Fibroblast of peridontal ligament (primary cell): ENCODE measurements at regions not wholly inside any gene's neighbourhood (a gene's known extent, or its start where the extent isn't known, plus 50 kb on each side); places are given as distances from the start of the nearest gene placed in this dataset.
"Not testable (repeated sequence)": the region's sequence is repeated elsewhere in the genome, so short reads cannot be mapped to it uniquely, and the experiment has no call there.

ENCODE experiments used
- DNase-seq: peaks from one replicate; pipeline ENCODE4 v3.0.0-alpha.2; 2010; ENCODE audit errors: extremely low read depth

- no peak for DNase-seq
These were observed 122.0 kb upstream of the OSTN start for GRCh38 chr3:191076903-191077552.

- no peak for DNase-seq
These were observed 124.5 kb upstream of the OSTN start for GRCh38 chr3:191074511-191074910.

- no peak for DNase-seq
These were observed 128.2 kb upstream of the OSTN start for GRCh38 chr3:191070762-191071403.

GRCh38 chr3:191070201-191070600 is 128.8 kb upstream of the OSTN start:
- DNase-seq, result peak; percentile 88

GRCh38 chr3:191068946-191069813 is 129.9 kb upstream of the OSTN start:
- no peak for DNase-seq

- peak; percentile 34 for DNase-seq
These were observed 132.4 kb upstream of the OSTN start for GRCh38 chr3:191066669-191067068.

GRCh38 chr3:191065181-191065805 is 133.7 kb upstream of the OSTN start:
- DNase-seq, result peak; percentile 69

- peak; percentile 63 for DNase-seq
These were observed 148.0 kb upstream of the OSTN start for GRCh38 chr3:191051037-191051436.

GRCh38 chr3:191047930-191048329 is 151.1 kb upstream of the OSTN start:
- peak; percentile 22 for DNase-seq

- DNase-seq, result no peak
These were observed 168.1 kb upstream of the OSTN start for GRCh38 chr3:191030929-191031328.

- DNase-seq, result peak; percentile 42
These were observed 168.0 kb upstream of the GMNC start for GRCh38 chr3:191030491-191030890.

- no peak for DNase-seq
These were observed 164.3 kb upstream of the GMNC start for GRCh38 chr3:191026746-191027145.

GRCh38 chr3:191020730-191021396 is 158.4 kb upstream of the GMNC start:
- DNase-seq, result peak; percentile 71

GRCh38 chr3:191019855-191020254 is 157.4 kb upstream of the GMNC start:
- no peak for DNase-seq

- DNase-seq, result not testable (repeated sequence)
These were observed 153.5 kb upstream of the GMNC start for GRCh38 chr3:191015960-191016359.

- no peak for DNase-seq
These were observed 145.6 kb upstream of the GMNC start for GRCh38 chr3:191008074-191008473.

GRCh38 chr3:191005790-191006189 is 143.3 kb upstream of the GMNC start:
- no peak for DNase-seq

- DNase-seq, result no peak
These were observed 141.2 kb upstream of the GMNC start for GRCh38 chr3:191003742-191004141.

- DNase-seq, result peak; percentile 43
These were observed 133.8 kb upstream of the GMNC start for GRCh38 chr3:190996181-190996775.

GRCh38 chr3:190995156-190995555 is 132.7 kb upstream of the GMNC start:
- DNase-seq, result no peak

- DNase-seq, result no peak
These were observed 128.4 kb upstream of the GMNC start for GRCh38 chr3:190990898-190991297.
